Prostate gland (tissue), 2 donors: ENCODE measurements at regions not wholly inside any gene's neighbourhood (a gene's known extent, or its start where the extent isn't known, plus 50 kb on each side); places are given as distances from the start of the nearest gene placed in this dataset.

ENCODE experiments used
- POLR2A ChIP-seq: fragments of 450-650 bp; IDR thresholded peaks from one replicate; pipeline ENCODE4 v1.6.1; 2016; ENCODE audit warnings: antibody characterized with exemption, mild to moderate bottlenecking
- POLR2AphosphoS5 ChIP-seq: sonication (generic); formaldehyde crosslinking; IDR thresholded peaks from one replicate; pipeline ENCODE4 v1.6.1; 2017; ENCODE audit warnings: antibody characterized with exemption
- TF ChIP-seq, protein P1 (sequence below), 4 experiments: fragments of 200-600 bp in 2 of 4; fragments of 450-650 bp in 2 of 4; sonication (generic) in 2 of 4; IDR thresholded peaks; 1 replicate in 3 of 4; 2 replicates in 1 of 4; pipeline ENCODE4 v1.5.1; 2016 to 2019; ENCODE audit warnings: antibody characterized with exemption in 4 of 4, mild to moderate bottlenecking in 2 of 4, moderate library complexity in 2 of 4

DNA sequence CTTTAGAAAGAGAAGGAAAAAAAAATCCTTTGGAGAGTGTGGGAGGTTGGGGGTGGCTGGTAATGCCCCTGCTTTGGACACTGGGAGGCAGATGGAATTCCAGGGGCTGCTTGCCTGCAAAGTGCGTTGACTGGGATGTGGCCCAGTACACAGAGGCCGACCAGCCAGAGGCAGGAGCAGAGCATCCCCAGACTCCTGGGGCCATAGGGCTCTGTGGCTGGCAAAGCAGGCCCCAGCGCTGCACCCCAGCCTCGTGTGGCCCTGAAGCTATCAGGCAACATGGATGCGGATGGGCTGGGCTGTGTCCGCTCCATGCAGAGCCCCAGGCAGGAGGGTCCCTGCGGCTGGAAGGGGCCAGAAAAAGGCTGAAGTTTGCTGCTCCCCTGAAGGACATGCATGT lies 361.6 kb upstream of the FZD8 start:
- TF ChIP-seq, protein P1, sequence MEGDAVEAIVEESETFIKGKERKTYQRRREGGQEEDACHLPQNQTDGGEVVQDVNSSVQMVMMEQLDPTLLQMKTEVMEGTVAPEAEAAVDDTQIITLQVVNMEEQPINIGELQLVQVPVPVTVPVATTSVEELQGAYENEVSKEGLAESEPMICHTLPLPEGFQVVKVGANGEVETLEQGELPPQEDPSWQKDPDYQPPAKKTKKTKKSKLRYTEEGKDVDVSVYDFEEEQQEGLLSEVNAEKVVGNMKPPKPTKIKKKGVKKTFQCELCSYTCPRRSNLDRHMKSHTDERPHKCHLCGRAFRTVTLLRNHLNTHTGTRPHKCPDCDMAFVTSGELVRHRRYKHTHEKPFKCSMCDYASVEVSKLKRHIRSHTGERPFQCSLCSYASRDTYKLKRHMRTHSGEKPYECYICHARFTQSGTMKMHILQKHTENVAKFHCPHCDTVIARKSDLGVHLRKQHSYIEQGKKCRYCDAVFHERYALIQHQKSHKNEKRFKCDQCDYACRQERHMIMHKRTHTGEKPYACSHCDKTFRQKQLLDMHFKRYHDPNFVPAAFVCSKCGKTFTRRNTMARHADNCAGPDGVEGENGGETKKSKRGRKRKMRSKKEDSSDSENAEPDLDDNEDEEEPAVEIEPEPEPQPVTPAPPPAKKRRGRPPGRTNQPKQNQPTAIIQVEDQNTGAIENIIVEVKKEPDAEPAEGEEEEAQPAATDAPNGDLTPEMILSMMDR (IDR thresholded peaks at IDR 0.05) = no peak
- no peak for TF ChIP-seq POLR2A
- no peak for TF ChIP-seq POLR2AphosphoS5
